Glutamatergic neuron (in vitro differentiated cells): ENCODE measurements at regions not wholly inside any gene's neighbourhood (a gene's known extent, or its start where the extent isn't known, plus 50 kb on each side); places are given as distances from the start of the nearest gene placed in this dataset.

Experiments
- DNase-seq: peaks from one replicate; pipeline ENCODE4 v3.0.0; 2022
- H3K27ac Mint-ChIP-seq: one replicate; pipeline ENCODE4 v1.8.0; 2020; ENCODE audit warnings: mild to moderate bottlenecking, mixed read lengths, inconsistent platforms; ENCODE audit not compliant: unreplicated experiment
- H3K27me3 Mint-ChIP-seq: one replicate; pipeline ENCODE4 v1.8.0; 2020; ENCODE audit warnings: mild to moderate bottlenecking, moderate library complexity, mixed read lengths, inconsistent platforms; ENCODE audit not compliant: unreplicated experiment
- H3K36me3 Mint-ChIP-seq: one replicate; pipeline ENCODE4 v1.8.0; 2020; ENCODE audit warnings: mild to moderate bottlenecking, mixed read lengths, inconsistent platforms; ENCODE audit not compliant: unreplicated experiment
- H3K4me1 Mint-ChIP-seq: one replicate; pipeline ENCODE4 v1.8.0; 2020; ENCODE audit warnings: mild to moderate bottlenecking, low read depth, mixed read lengths, inconsistent platforms; ENCODE audit not compliant: unreplicated experiment
- H3K4me3 Mint-ChIP-seq: one replicate; pipeline ENCODE4 v1.8.0; 2020; ENCODE audit warnings: mild to moderate bottlenecking, mixed read lengths, inconsistent platforms; ENCODE audit not compliant: unreplicated experiment
- H3K9me3 Mint-ChIP-seq: one replicate; pipeline ENCODE4 v1.8.0; 2020; ENCODE audit warnings: mild to moderate bottlenecking, moderate library complexity, mixed read lengths, inconsistent platforms; ENCODE audit not compliant: unreplicated experiment
- TF ChIP-seq, protein P1 (sequence below): fragments of 200-600 bp; sonication (generic); IDR thresholded peaks from one replicate; pipeline ENCODE4 v1.5.0; 2021; ENCODE audit not compliant: partially characterized antibody, unreplicated experiment

DNA sequence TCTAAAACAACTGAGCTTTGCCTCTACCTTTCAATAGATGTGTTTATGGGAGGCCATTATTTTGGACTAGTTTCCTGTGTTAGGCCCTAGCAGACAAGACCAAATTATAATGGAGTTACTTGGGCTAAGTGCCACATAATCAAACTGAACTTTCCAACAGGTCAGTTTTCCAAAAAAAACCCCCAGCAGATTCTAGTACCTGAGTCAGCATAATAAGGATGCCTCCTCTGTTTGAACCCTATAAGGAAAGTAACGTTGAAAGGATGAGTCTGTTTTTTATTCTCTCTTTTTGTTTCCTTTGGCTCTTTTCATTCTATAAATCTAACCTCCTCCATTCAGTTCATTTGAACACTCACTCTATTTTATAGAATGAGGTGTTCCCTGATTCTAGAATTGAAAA is 148.1 kb upstream of the FAM3C start:
- no peaks in the 10 kb centered on the region for H3K27me3 Mint-ChIP-seq
- no peak overlapping the region for H3K4me3 Mint-ChIP-seq
- no peak overlapping the region for H3K27ac Mint-ChIP-seq
- DNase-seq = no peak
- no peaks in the 10 kb centered on the region for H3K4me1 Mint-ChIP-seq
- H3K9me3 Mint-ChIP-seq = no peaks in the 10 kb centered on the region
- no peaks in the 10 kb centered on the region for H3K36me3 Mint-ChIP-seq
- TF ChIP-seq, protein P1, sequence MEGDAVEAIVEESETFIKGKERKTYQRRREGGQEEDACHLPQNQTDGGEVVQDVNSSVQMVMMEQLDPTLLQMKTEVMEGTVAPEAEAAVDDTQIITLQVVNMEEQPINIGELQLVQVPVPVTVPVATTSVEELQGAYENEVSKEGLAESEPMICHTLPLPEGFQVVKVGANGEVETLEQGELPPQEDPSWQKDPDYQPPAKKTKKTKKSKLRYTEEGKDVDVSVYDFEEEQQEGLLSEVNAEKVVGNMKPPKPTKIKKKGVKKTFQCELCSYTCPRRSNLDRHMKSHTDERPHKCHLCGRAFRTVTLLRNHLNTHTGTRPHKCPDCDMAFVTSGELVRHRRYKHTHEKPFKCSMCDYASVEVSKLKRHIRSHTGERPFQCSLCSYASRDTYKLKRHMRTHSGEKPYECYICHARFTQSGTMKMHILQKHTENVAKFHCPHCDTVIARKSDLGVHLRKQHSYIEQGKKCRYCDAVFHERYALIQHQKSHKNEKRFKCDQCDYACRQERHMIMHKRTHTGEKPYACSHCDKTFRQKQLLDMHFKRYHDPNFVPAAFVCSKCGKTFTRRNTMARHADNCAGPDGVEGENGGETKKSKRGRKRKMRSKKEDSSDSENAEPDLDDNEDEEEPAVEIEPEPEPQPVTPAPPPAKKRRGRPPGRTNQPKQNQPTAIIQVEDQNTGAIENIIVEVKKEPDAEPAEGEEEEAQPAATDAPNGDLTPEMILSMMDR = no peak

DNA sequence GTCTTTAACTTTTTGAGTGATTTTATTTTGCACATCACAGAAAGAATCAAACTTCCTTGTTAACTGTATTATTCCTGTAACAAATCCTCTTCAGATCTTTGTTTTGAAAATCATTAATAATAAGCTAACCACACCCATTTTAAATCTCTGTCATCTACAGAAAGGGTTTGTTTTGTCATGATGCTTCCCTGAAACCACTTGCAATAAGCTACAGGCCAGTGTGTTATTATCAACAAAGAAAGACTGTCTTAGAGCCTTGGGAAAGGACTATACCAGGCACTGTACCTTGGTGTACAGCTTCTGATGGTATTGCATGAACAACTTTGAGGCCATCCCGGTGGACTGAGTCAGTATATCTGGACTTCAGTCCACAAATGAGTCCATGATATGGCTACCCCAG is 145.3 kb upstream of the FAM3C start:
- Mint-ChIP-seq H3K4me1 (no peaks in the 10 kb centered on the region), H3K36me3 (no peaks in the 10 kb centered on the region), H3K9me3 (no peaks in the 10 kb centered on the region), H3K27ac (no peak overlapping the region), H3K27me3 (no peaks in the 10 kb centered on the region), H3K4me3 (no peak overlapping the region)
- no peak for DNase-seq
- TF ChIP-seq, protein P1 = no peak

DNA sequence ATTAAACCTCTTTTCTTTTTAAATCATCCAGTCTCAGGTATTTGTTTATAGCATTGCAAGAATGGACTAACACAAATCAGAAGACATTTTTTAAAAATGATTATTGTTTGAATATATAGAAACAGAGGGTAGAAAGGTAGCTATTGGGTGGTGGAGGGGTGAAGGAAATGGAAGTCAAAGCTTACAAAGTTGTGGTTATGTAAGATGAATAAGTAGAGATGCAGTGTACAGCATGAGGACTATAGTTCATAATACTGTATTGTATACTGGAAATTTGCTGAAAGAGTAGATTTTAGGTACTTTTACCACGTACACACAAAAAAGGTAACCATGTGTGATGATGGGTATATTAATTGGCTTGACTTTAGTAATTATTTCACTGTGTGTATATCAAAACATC is 144.0 kb upstream of the FAM3C start:
- DNase-seq = no peak
- H3K4me3 Mint-ChIP-seq = no peak overlapping the region
- H3K27ac Mint-ChIP-seq = no peak overlapping the region
- no peaks in the 10 kb centered on the region for H3K4me1 Mint-ChIP-seq
- no peaks in the 10 kb centered on the region for H3K27me3 Mint-ChIP-seq
- no peaks in the 10 kb centered on the region for H3K9me3 Mint-ChIP-seq
- TF ChIP-seq, protein P1 = no peak
- H3K36me3 Mint-ChIP-seq = no peaks in the 10 kb centered on the region

DNA sequence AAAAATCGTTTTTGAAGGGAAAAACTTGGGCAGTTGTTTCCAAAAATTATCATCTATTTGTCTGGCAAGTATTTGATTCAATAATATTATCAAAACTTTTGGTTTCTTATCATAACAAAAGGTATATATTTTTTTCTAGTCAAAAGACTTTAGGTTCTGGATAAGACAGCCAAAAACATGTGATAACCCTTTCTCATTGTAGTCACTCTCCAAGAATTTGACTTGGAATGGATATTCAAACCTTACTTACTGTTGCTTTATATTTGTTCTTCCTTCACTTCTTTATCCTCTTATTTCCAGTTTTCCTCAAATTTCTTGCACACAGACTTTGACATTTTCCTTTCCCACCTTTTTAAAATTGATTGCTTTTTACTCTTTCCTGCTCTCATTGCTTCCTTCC is 140.9 kb upstream of the FAM3C start:
- H3K27me3 Mint-ChIP-seq = no peaks in the 10 kb centered on the region
- H3K4me1 Mint-ChIP-seq = no peaks in the 10 kb centered on the region
- H3K4me3 Mint-ChIP-seq = no peak overlapping the region
- no peaks in the 10 kb centered on the region for H3K9me3 Mint-ChIP-seq
- H3K27ac Mint-ChIP-seq = no peak overlapping the region
- TF ChIP-seq, protein P1 = no peak
- no peaks in the 10 kb centered on the region for H3K36me3 Mint-ChIP-seq
- no peak for DNase-seq

DNA sequence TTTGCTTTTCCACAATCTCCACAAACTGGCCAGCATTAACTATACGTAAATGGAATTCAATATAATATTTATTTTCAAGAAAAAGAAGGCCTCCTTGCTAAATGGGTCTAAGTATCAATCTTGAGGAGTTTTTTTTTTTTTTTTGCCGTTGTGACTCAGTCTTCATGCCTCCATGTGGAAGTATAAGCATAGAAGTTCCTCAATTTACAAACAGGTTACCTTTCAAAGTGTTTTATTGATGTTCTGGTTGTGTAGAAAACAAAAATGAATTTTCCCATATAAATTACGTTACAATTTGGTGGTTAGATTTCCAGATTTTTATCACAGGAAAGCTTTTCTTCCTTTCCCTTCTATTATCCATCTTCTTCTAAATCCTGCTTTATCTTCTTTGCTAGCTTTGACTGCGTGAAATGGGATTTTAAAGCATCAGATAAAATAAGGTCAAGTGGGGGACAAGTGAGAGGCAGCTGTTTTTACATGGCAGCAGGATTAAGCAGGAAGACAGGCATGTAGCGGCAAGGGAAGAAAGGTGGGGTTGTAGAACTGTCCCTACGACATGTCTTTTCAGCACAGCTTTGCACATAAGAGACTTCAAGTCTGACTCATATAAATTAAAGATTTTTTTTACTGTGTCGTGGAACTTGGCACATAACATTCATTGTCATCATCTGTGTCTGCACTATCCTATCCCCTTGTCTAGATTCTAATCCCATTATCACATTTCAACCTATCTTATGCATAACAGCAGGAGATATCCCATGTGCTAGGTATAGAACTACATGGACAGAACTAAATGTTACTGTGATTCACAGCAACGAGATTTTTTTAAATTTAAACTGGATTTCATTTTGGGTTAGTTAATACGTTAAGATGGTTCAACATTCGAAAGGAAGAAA is 135.3 kb upstream of the FAM3C start:
- H3K9me3 Mint-ChIP-seq = no peaks in the 10 kb centered on the region
- no peak overlapping the region for H3K27ac Mint-ChIP-seq
- peaks cover 6% of the 10 kb centered on the region for H3K4me1 Mint-ChIP-seq
- TF ChIP-seq, protein P1 = no peak
- H3K36me3 Mint-ChIP-seq = no peaks in the 10 kb centered on the region
- H3K4me3 Mint-ChIP-seq = no peak overlapping the region
- no peak for DNase-seq
- no peaks in the 10 kb centered on the region for H3K27me3 Mint-ChIP-seq
